EH (cell line): ENCODE measurements at regions not wholly inside any gene's neighbourhood (a gene's known extent, or its start where the extent isn't known, plus 50 kb on each side); places are given as distances from the start of the nearest gene placed in this dataset.
A peak's percentile ranks its signal among the peaks of the same experiment; 100 is the strongest.
"Not testable (repeated sequence)": the region's sequence is repeated elsewhere in the genome, so short reads cannot be mapped to it uniquely, and the experiment has no call there.

Experiments
- DNase-seq: peaks from one replicate; pipeline ENCODE4 v3.0.0-alpha.2; 2015; ENCODE audit warnings: low read depth

DNA sequence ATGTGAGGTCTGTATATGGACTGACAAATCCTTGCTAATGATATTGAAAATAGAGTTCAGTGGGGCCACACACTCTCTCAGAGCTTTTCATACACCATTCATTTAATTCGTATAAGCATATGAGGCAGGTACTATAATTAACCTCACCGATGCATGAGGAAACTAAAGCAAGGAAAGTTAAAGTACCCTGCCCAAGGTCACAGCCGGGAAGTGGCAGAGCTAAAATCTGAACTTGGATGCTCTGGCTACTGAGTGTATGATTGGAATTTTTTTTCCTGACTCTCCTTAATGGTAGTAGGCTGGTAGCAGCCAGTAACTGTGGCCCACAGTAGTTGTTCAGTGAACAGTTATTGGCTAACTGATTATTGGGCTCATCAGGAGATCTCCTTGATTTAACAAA, 135.3 kb downstream of the NUDT12 start:
- no peak for DNase-seq

DNA sequence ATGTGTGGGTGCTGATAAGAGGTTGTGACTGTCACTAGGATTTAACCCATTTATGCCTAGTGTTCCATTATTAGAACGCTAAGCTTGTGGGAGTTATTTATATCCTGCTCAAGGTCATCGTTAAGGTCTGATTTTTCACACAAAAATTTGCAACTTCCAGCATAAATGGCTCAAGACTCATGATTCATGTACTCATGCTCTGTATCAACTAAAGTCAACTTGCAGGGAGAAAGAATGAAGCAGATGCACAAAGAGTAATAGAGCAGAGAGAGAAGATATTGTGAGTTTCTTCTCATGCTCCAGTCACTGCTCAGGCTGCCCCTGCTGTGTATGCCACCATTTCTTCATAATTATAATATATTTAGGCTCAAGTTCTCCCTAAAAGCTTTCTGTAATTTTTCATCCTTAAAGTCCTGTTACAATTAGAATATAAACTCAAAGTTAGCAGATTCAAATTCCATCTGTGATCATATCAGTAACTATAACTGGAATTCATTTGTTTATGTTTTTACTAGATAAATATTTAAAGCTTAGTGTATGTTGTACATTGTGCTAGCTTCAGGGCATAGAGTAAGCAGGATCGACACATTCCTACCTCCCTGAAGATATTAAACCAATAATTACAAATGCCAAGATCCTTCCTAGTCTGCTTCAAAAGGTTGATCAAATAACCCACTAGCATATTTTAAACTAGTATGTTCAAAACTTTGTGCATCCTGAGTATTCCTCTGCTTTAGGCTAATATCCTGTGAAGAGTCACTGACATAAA, 136.7 kb downstream of the NUDT12 start:
- peak; percentile 87 for DNase-seq

DNA sequence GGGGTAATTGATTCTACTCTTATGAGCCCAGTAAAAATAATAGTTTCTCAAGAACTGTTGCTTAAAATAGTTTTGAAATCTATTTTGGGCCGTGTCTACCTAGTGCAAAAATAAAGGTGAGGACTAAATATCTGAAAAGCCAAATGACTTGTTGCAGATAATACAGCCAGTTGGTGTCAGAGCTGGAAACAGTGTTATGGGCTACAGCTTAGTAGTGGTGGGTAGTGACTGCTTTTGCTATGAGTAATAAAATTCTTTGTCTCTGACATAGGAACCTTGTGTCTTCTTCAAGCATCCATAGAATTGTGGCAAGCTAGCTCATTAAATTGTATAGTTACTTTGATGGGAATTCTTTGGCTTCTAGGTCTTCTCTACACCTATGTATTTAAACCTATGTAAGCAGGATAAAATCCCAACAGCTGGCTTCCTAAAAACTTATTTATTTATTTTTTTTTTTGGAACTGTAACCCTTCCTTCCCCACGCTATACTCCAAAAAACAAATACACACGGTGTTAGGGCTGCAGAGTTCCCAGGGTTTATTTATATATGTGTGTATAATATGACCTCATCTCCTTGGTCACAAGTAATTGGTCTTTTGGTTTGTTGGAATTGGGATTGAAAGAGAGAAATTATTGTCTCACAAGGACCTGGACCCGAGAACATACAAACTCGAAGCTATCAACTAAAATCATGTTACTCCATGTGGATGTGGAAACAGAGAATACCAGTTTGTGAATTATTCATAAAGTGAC, 138.0 kb downstream of the NUDT12 start:
- DNase-seq, result peak; percentile 93

DNA sequence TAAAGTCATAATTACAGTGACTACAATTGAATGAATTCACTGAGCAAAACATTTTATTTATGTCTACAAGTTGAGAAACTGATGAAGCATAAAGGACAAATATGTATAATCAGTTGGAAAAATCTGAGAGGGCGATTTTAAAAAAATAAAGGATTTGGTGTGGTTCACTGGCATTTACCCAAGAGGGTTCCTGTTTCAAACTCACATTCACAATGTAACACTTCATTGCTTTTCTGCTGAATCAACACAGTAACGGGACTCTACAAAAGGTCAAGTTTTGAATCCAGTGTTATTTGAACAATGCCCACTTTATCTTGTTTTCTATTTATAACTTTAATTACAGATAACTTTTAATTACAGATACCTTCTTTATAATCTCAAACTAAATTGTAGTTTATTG, 138.6 kb downstream of the NUDT12 start:
- DNase-seq, result peak; percentile 79

- no peak for DNase-seq
Observed at GRCh38 chr5:103422756-103423155, 139.8 kb downstream of the NUDT12 start.

DNA sequence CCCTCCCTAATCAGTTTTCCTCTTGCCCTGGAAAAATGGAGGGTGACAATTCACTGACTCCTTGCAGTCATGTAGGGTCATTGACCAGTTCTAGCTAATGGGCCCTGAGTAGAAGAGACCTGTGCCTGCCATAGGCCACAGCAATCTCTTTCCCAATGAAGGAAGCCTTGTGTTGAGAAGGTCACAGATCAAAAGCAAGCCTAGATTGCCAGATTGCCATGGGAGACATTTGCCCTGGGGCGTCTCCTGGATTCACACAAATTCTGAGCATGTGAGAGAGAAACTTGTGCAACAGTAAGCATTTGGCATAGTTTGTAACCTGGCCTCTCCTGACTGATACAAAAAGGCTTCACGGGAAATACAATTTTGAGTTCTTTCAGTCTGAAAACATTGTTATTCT, 148.0 kb downstream of the NUDT12 start:
- DNase-seq, result no peak

GRCh38 chr5:103411711-103412110, 150.9 kb downstream of the NUDT12 start:
- DNase-seq, result no peak

DNA sequence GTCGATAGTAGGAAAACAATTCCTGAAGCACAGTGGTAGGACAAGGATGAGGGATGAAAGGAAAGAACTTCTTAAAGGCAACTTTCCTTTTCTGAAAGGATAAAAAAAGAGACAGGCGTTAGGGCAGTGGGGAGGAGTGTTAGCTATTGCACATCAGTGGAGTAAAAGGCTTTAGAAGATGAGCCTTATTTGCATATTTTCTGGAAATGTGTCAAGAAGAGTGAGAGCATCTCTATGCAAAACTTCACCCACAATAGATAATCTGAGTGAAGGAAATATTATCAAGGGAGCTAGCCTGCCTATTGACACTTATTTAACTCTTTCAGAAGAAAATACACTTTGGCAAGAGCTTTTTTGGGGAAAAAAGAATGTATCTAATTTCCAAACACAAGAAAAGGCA, 151.6 kb downstream of the MACIR start:
- DNase-seq, result no peak

DNA sequence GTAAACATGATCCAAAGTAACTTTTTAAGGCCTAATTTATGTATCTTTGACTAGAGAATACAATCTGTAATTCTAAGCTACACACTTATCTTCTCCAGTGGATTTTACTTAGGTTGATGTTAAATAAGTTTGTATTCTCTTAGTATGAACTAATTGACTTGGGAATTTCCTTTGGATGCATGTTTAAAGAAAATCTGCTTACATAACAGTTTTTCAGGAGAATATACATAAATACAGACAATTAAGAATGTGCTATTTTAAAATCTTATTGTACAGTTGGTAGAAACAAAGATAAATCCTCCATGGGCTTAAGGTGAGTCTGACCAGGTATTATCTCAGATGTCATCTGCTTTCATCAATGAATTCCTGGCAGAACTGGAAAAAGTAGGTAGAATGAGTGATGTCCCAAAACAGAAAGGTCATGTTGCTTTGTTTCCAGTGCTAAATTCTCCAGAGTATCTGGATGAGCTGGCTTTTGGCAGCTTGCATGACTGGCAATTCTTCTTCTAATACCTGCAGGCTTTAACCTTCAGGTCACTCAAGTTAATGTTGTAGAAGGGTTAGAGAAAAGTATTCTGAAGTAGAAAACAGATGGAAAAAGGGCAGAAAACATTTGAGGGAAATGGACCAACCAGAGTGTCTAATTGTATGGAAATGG, 150.6 kb downstream of the MACIR start:
- no peak for DNase-seq

DNA sequence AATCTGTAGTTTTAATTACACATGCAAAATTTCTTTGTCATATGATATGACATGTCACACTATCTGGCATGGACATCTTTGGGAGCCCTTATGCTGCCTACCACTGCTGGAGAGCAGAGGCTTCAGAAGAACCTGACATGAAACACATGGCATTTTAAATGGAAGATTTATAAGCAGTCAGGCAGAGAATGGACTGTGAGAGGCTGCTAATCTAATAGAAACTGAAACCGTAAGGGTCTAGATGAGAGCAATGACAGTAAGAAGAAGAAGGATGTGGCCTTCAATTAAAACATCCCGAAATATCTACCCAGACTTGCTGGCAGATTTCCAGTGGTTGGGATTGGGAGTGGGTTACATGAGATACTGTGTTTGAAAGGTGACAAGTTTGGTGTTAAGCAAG, 149.8 kb downstream of the MACIR start:
- DNase-seq, result no peak

DNA sequence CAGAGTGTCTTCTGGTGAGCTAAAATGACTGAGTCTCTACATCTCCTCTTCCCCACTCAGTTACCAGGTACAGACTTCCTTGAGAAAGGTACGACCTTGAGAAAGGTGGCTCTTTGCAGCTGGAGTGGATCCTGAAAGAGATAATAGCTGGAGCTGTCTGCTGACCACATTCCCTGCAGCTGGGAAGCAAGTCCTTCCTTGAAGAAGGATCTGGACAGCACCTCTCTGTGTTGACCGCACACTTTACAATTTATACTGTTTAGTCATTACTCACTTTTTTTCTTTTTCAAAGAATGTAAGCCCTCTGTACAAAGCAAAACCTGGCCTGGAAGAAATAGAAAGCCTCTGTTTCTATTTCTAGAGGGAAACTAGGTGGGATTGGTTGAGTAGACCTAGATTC, 148.8 kb downstream of the MACIR start:
- DNase-seq, result peak; percentile 73

GRCh38 chr5:103404483-103404882, 145.9 kb downstream of the MACIR start:
- DNase-seq, result no peak

DNA sequence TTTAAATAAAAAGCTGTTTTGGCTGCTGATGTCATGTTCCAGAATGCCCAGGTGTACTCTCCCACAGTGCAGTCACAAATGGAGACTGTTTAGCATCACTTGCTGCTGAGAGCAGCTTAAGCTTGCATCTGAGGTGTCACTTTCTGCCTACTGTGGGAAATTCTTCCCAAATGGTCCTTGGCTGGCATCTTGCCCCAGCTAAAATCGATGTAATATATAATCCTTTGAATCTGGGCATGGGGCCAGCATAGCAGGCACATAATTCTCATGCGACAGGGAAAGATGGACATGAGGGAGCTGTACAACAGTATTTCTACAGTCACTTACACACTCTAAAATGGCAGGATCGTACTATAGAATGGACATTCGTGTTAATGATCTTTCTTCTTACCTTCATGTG, 144.3 kb downstream of the MACIR start:
- DNase-seq, result no peak

GRCh38 chr5:103397739-103398581, 139.4 kb downstream of the MACIR start:
- peak; percentile 93 for DNase-seq

- peak; percentile 28 for DNase-seq
Observed at GRCh38 chr5:103394676-103395075, 136.1 kb downstream of the MACIR start.

DNA sequence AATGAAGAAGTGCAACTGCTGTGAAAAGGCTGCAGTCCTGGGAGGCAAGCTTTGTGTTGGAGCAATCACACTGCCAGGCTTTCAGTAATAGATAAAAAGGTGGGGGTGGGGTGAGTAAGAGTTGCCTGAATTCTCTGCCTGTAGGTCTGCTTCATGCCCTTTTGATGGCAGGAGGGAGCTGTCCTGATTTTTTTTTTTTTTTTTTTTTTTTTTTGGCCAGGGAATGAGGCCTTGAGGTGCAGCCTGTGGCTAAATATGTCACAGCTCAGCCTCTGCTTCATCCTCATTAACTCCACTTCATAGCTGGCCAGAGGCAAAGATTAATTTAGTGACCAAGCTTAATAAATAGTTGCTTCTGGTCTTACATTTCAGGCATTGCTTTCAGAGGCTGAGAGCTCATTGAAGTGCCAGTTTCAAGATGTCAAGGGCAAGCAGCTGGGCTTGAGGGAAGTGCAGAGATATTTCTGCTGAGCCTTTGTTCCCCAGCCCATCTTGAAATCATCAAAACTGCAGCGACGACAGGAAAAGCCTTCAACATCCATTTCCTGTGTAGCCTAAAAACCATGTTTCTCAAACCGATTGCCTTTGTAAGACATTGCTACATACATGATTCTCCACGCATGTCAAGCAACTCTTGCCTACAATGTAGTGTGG, 134.7 kb downstream of the MACIR start:
- peak; percentile 85 for DNase-seq

GRCh38 chr5:103391659-103392058, 133.1 kb downstream of the MACIR start:
- DNase-seq, result no peak

- DNase-seq, result no peak
Observed at GRCh38 chr5:103389846-103390245, 131.3 kb downstream of the MACIR start.

DNA sequence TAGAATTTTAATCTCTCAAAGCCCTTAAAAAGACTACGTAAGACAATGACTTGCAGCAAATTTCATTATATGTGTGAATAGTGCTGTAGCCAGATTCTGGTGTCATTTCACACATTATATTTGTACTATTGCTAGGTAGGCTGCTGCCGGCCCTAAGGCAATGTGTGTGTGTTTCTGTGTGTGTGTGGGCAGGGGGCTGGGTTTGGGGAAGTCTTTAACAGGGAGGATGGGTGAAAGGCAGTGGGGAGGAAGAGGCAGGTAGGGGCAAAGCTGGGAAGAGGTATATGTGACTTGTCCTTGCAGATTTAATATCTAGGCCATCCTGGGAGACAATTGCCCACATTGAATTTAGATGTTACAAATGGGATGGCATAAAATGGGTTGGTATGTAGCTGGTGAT, 130.8 kb downstream of the MACIR start:
- no peak for DNase-seq

DNA sequence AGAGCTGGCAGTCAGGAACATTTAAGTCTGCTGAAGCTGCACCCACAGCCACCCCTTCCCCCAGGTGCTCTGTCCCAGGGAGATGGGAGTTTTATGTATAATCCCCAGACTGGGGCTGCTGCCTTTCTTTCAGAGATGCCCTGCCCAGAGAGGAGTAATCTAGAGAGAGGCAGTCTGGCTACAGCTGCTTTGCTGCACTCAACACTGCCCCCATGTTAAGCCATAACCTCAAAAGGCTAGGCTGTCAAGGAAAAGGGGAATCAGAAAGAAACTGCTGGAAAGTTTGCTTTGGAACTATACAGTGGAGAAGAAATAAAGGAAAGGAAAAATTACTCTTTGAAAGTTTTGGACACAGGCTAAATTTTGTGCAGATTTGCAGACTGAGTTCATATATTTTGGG, 127.2 kb downstream of the MACIR start:
- DNase-seq, result no peak

- DNase-seq, result not testable (repeated sequence)
Observed at GRCh38 chr5:103377638-103378037, 119.1 kb downstream of the MACIR start.
